ENCODE measurements at regions not wholly inside any gene's neighbourhood (a gene's known extent, or its start where the extent isn't known, plus 50 kb on each side); places are given as distances from the start of the nearest gene placed in this dataset.

- no peaks in the 10 kb centered on the region for H3K4me1 ChIP-seq
- H3K4me3 ChIP-seq: no peak overlapping the region
- H3K4me2 ChIP-seq: no peak overlapping the region
- no peaks in the 10 kb centered on the region for H3K36me3 ChIP-seq
- no peaks in the 10 kb centered on the region for H4K20me1 ChIP-seq
- no peaks in the 10 kb centered on the region for H3K9me3 ChIP-seq
- no peak overlapping the region for H3K9ac ChIP-seq
- TF ChIP-seq Cebpa-rat (IDR thresholded peaks at IDR 0.05): no peak
- no peak overlapping the region for H3K27ac ChIP-seq
- H3K27me3 ChIP-seq: no peaks in the 10 kb centered on the region
Observed at GRCh38 chr7:41385996-41386395, 316.9 kb downstream of the INHBA start.

- no peak overlapping the region for H3K4me3 ChIP-seq
- H3K4me1 ChIP-seq: no peaks in the 10 kb centered on the region
- H3K27ac ChIP-seq: no peak overlapping the region
- no peaks in the 10 kb centered on the region for H3K36me3 ChIP-seq
- no peaks in the 10 kb centered on the region for H3K27me3 ChIP-seq
- H3K9ac ChIP-seq: no peak overlapping the region
- no peaks in the 10 kb centered on the region for H3K9me3 ChIP-seq
- no peak overlapping the region for H3K4me2 ChIP-seq
- no peaks in the 10 kb centered on the region for H4K20me1 ChIP-seq
- no peak for TF ChIP-seq Cebpa-rat (IDR thresholded peaks at IDR 0.05)
Observed at GRCh38 chr7:41384418-41384817, 318.5 kb downstream of the INHBA start.

- Histone ChIP-seq H3K4me3 (no peak overlapping the region), H3K9me3 (no peaks in the 10 kb centered on the region), H3K9ac (no peak overlapping the region), H3K27ac (no peak overlapping the region), H3K4me1 (no peaks in the 10 kb centered on the region), H3K36me3 (no peaks in the 10 kb centered on the region), H4K20me1 (no peaks in the 10 kb centered on the region), H3K27me3 (no peaks in the 10 kb centered on the region), H3K4me2 (no peak overlapping the region)
- no peak for TF ChIP-seq Cebpa-rat (IDR thresholded peaks at IDR 0.05)
Observed at GRCh38 chr7:41383596-41383995, 319.3 kb downstream of the INHBA start.

- Histone ChIP-seq H3K4me2 (no peak overlapping the region), H3K4me3 (no peak overlapping the region), H3K9ac (no peak overlapping the region), H3K4me1 (no peaks in the 10 kb centered on the region), H3K27ac (no peak overlapping the region), H4K20me1 (no peaks in the 10 kb centered on the region), H3K9me3 (no peaks in the 10 kb centered on the region), H3K36me3 (no peaks in the 10 kb centered on the region), H3K27me3 (no peaks in the 10 kb centered on the region)
- TF ChIP-seq Cebpa-rat (IDR thresholded peaks at IDR 0.05): no peak
Observed at GRCh38 chr7:41378156-41378555, 324.7 kb downstream of the INHBA start.

- no peak overlapping the region for H3K9ac ChIP-seq
- H3K27ac ChIP-seq: no peak overlapping the region
- no peaks in the 10 kb centered on the region for H3K27me3 ChIP-seq
- H3K36me3 ChIP-seq: no peaks in the 10 kb centered on the region
- TF ChIP-seq Cebpa-rat (IDR thresholded peaks at IDR 0.05): no peak
- H3K4me2 ChIP-seq: no peak overlapping the region
- H3K4me1 ChIP-seq: no peaks in the 10 kb centered on the region
- H3K4me3 ChIP-seq: no peak overlapping the region
- H3K9me3 ChIP-seq: no peaks in the 10 kb centered on the region
- H4K20me1 ChIP-seq: no peaks in the 10 kb centered on the region
Observed at GRCh38 chr7:41375582-41375981, 327.3 kb downstream of the INHBA start.

- no peaks in the 10 kb centered on the region for H3K4me1 ChIP-seq
- H3K4me3 ChIP-seq: no peak overlapping the region
- no peaks in the 10 kb centered on the region for H4K20me1 ChIP-seq
- H3K27ac ChIP-seq: no peak overlapping the region
- H3K9me3 ChIP-seq: no peaks in the 10 kb centered on the region
- no peak for TF ChIP-seq Cebpa-rat (IDR thresholded peaks at IDR 0.05)
- no peak overlapping the region for H3K4me2 ChIP-seq
- no peaks in the 10 kb centered on the region for H3K36me3 ChIP-seq
- H3K27me3 ChIP-seq: no peaks in the 10 kb centered on the region
- no peak overlapping the region for H3K9ac ChIP-seq
Observed at GRCh38 chr7:41374150-41374848, 328.6 kb downstream of the INHBA start.

- Histone ChIP-seq H4K20me1 (no peaks in the 10 kb centered on the region), H3K27ac (no peak overlapping the region), H3K4me2 (no peak overlapping the region), H3K4me3 (no peak overlapping the region), H3K27me3 (no peaks in the 10 kb centered on the region), H3K9ac (no peak overlapping the region), H3K36me3 (no peaks in the 10 kb centered on the region), H3K4me1 (no peaks in the 10 kb centered on the region), H3K9me3 (peaks cover 6% of the 10 kb centered on the region; the same call in 1 of the 2 replicates)
- no peak for TF ChIP-seq Cebpa-rat (IDR thresholded peaks at IDR 0.05)
Observed at GRCh38 chr7:41367967-41368882, 334.7 kb downstream of the INHBA start.

GRCh38 chr7:41351091-41351490 lies 351.8 kb downstream of the INHBA start:
- no peaks in the 10 kb centered on the region for H4K20me1 ChIP-seq
- no peaks in the 10 kb centered on the region for H3K9me3 ChIP-seq
- H3K4me2 ChIP-seq: no peak overlapping the region
- no peak for TF ChIP-seq Cebpa-rat (IDR thresholded peaks at IDR 0.05)
- no peak overlapping the region for H3K27ac ChIP-seq
- no peak overlapping the region for H3K4me3 ChIP-seq
- no peaks in the 10 kb centered on the region for H3K27me3 ChIP-seq
- H3K4me1 ChIP-seq: no peaks in the 10 kb centered on the region
- H3K36me3 ChIP-seq: no peaks in the 10 kb centered on the region
- no peak overlapping the region for H3K9ac ChIP-seq

- Histone ChIP-seq H3K4me3 (no peak overlapping the region), H3K9me3 (no peaks in the 10 kb centered on the region), H3K4me2 (no peak overlapping the region), H3K27ac (no peak overlapping the region), H4K20me1 (no peaks in the 10 kb centered on the region), H3K36me3 (no peaks in the 10 kb centered on the region), H3K27me3 (no peaks in the 10 kb centered on the region), H3K9ac (no peak overlapping the region), H3K4me1 (no peaks in the 10 kb centered on the region)
- no peak for TF ChIP-seq Cebpa-rat (IDR thresholded peaks at IDR 0.05)
Observed at GRCh38 chr7:41346878-41347277, 356.0 kb downstream of the INHBA start.
